GM12874 (cell line): ENCODE measurements at regions not wholly inside any gene's neighbourhood (a gene's known extent, or its start where the extent isn't known, plus 50 kb on each side); places are given as distances from the start of the nearest gene placed in this dataset.

Source experiments
- TF ChIP-seq, protein P1 (sequence below): IDR thresholded peaks from 2 replicates; pipeline ENCODE4 v1.5.1; 2011; ENCODE audit warnings: low read depth, mild to moderate bottlenecking, control low read depth, low read length, moderate library complexity; ENCODE audit not compliant: insufficient read depth

- TF ChIP-seq, protein P1, sequence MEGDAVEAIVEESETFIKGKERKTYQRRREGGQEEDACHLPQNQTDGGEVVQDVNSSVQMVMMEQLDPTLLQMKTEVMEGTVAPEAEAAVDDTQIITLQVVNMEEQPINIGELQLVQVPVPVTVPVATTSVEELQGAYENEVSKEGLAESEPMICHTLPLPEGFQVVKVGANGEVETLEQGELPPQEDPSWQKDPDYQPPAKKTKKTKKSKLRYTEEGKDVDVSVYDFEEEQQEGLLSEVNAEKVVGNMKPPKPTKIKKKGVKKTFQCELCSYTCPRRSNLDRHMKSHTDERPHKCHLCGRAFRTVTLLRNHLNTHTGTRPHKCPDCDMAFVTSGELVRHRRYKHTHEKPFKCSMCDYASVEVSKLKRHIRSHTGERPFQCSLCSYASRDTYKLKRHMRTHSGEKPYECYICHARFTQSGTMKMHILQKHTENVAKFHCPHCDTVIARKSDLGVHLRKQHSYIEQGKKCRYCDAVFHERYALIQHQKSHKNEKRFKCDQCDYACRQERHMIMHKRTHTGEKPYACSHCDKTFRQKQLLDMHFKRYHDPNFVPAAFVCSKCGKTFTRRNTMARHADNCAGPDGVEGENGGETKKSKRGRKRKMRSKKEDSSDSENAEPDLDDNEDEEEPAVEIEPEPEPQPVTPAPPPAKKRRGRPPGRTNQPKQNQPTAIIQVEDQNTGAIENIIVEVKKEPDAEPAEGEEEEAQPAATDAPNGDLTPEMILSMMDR: no peak
Observed at GRCh38 chr20:57834306-57835073, 124.7 kb upstream of the PMEPA1 start.

DNA sequence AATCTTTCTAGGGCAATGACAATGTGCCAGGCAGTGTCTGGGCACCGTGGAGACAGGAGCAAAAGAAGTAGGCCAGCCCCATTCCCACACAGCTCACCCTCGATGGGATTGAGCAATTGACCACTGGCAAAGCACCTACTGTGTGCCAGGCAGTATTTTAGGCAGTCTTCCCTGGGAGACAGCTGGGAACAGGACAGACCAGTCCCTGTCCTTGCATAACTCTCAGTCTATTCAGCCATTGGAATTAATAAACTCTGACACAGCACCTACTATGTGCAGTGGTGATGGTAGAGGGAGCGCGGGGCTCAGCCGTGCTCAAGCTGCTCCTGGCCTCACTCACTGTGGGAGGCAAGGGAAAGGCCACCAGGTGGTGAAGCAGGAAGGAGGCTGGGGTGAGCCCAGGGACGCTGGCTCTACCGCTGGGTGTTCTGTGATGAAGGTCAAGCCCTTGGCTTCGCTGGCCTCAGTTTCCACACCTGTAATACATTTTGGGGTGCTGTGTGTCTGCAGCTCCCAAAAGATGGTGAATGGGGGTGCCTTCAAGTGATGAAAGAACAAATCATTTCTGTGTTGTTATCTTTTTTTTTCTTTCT is 122.3 kb upstream of the PMEPA1 start:
- TF ChIP-seq, protein P1: no peak

- TF ChIP-seq, protein P1: no peak
Observed at GRCh38 chr20:57831326-57831992, 121.6 kb upstream of the PMEPA1 start.

- TF ChIP-seq, protein P1: no peak
Observed at GRCh38 chr20:57830515-57830895, 120.7 kb upstream of the PMEPA1 start.

DNA sequence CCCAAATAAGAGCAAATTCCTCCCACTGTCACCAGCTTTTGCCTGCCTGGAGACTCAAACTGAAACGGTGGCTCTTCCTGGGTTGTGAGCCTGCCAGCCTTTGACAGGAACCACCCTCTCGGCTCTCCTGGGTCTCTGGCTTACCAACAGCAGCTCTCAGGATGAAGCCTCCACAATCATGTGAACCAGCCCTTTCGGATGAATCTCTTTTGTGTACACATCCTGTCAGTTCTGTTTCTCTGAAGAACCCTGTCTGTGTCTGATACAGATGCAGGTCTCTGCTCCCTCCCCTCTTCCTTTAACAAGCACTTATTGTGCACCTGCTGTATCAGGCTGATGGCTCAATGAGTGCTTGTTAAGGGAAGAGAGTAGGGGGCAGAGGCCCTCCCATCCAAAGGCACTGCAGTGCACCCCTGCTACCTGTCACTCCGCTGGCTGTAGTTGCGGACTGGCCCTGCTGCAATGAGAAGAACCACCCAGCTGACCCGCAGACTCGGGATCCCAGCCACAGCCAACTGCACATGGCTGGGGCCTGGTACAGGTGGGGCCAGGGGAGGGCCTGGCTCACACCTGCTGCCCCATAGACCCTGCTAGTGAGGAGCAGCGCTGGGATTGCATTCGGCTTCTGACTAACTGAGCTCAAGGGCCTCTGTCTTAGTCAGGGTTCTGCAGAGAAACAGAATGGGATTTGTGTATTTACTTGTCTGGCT is 120.1 kb upstream of the PMEPA1 start:
- TF ChIP-seq, protein P1: no peak

DNA sequence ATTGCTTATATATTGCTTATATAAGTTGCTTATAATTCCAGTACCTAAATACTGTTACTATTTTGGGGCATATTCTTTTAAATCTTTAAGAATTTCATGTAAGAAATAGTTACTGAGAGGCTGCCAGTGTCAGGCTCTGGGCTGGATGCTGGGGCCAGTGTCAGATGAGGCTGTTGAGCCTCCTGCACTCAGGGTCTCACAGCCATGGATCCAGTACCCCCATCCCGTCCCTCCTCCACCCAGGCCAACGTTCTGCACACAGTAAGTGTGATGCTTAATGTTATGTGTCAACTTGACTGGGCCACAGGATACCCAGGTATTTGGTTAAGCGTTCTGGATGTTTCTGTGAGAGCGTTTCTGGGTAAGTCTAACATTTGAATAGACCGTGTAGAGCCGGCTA is 119.5 kb upstream of the PMEPA1 start:
- TF ChIP-seq, protein P1: no peak

DNA sequence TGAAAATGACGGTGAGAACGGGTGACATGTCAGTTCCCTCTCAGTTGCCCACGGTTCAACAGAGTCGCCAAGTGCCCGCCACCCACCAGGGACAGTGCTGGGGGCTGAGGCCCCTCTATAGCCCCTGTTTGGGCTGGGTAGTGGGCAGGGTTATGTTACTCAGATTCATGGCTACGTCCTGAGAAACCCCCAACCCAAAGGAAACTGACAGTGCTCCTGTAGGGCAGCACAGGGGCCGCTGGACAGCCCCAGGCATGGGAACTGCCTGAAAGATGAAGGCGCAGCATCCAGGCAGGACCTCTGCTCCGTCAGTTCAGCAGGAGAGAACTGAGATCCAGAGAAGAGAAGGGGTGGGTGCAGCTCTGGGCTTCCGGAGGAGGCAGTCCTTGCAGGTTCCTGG is 118.9 kb upstream of the PMEPA1 start:
- TF ChIP-seq, protein P1: no peak
